ENCODE measurements at regions not wholly inside any gene's neighbourhood (a gene's known extent, or its start where the extent isn't known, plus 50 kb on each side); places are given as distances from the start of the nearest gene placed in this dataset.

GRCh38 chr10:44574596-44575480 is 189.9 kb upstream of the CXCL12 start:
- Mint-ChIP-seq H3K4me3 (no peak overlapping the region), H3K27me3 (no peaks in the 10 kb centered on the region), H3K27ac (no peak overlapping the region), H3K4me1 (no peaks in the 10 kb centered on the region), H3K9me3 (ENCODE audit: insufficient read depth) (no peaks in the 10 kb centered on the region)
- no peak for DNase-seq
- no peak overlapping the region for H3K4me2 ChIP-seq (replicated peaks; ENCODE audit: low read depth, low read length, poor library complexity, severe bottlenecking)
- no peaks in the 10 kb centered on the region for H3K79me2 ChIP-seq (ENCODE audit: control insufficient read depth, insufficient read depth, low read length)
- H3K27me3 ChIP-seq (replicated peaks in 1 of 4; ENCODE audit: control extremely low read depth in 1 of 4, control insufficient read depth in 3 of 4, insufficient read depth in 4 of 4, low read length in 3 of 4): no peaks in the 10 kb centered on the region
- no peaks in the 10 kb centered on the region for H3K36me3 ChIP-seq (replicated peaks in 1 of 2; ENCODE audit: control extremely low read depth in 1 of 2, control insufficient read depth in 1 of 2, extremely low read depth in 1 of 2, insufficient read depth in 2 of 2, low read length in 1 of 2)
- POLR2A ChIA-PET: no interaction called here
- H3K9ac ChIP-seq (ENCODE audit: low read length): no peak overlapping the region
- peaks cover 0 to 2% (median 0%) of the 10 kb centered on the region in 3 donors for H3K9me3 ChIP-seq (ENCODE audit: control extremely low read depth in 1 of 3, control insufficient read depth in 2 of 3, insufficient read depth in 1 of 3, low read length in 2 of 3)
- CTCF ChIA-PET: no interaction called here
- no peak overlapping the region for H2AFZ ChIP-seq (ENCODE audit: insufficient read depth, low read depth, low read length, poor library complexity, severe bottlenecking)
- no peak for ATAC-seq (ENCODE audit: low read depth)
- WGBS (ENCODE audit: insufficient coverage): 88% methylated on average over 9 of the region's 10 CpGs
- intact Hi-C loops (cut with micrococcal nuclease): no loop called here
- no peaks in the 10 kb centered on the region for H4K20me1 ChIP-seq (ENCODE audit: control insufficient read depth, insufficient read depth, low read length, poor library complexity, severe bottlenecking)
- no peaks in the 10 kb centered on the region for H3K4me1 ChIP-seq (ENCODE audit: control insufficient read depth in 2 of 2, insufficient read depth in 2 of 2, low read length in 2 of 2)
- no peak overlapping the region for H3K4me3 ChIP-seq (ENCODE audit: control extremely low read depth in 1 of 5, extremely low read depth in 1 of 5, insufficient read depth in 1 of 5, low read depth in 2 of 5, low read length in 4 of 5)
- H3K27ac ChIP-seq (ENCODE audit: low read length in 2 of 2): no peak overlapping the region
- TF ChIP-seq CTCF (IDR thresholded peaks at IDR 0.05): no peak
- no peak for TF ChIP-seq EZH2 (IDR thresholded peaks at IDR 0.05; ENCODE audit: borderline replicate concordance, insufficient read depth, low read depth, low read length, poor library complexity, severe bottlenecking)

GRCh38 chr10:44575601-44576380 is 190.9 kb upstream of the CXCL12 start:
- no peaks in the 10 kb centered on the region for H3K79me2 ChIP-seq (ENCODE audit: control insufficient read depth, insufficient read depth, low read length)
- CTCF ChIA-PET: no interaction called here
- H3K27ac ChIP-seq (ENCODE audit: low read length in 2 of 2): no peak overlapping the region
- H3K4me1 ChIP-seq (ENCODE audit: control insufficient read depth in 2 of 2, insufficient read depth in 2 of 2, low read length in 2 of 2): no peaks in the 10 kb centered on the region
- no peaks in the 10 kb centered on the region for H3K4me1 Mint-ChIP-seq
- H3K9ac ChIP-seq (ENCODE audit: low read length): no peak overlapping the region
- no peaks in the 10 kb centered on the region for H3K36me3 ChIP-seq (replicated peaks in 1 of 2; ENCODE audit: control extremely low read depth in 1 of 2, control insufficient read depth in 1 of 2, extremely low read depth in 1 of 2, insufficient read depth in 2 of 2, low read length in 1 of 2)
- WGBS (ENCODE audit: insufficient coverage): 90% methylated on average over 18 of the region's 18 CpGs
- H3K4me2 ChIP-seq (replicated peaks; ENCODE audit: low read depth, low read length, poor library complexity, severe bottlenecking): no peak overlapping the region
- no peak overlapping the region for H3K4me3 ChIP-seq (ENCODE audit: control extremely low read depth in 1 of 5, extremely low read depth in 1 of 5, insufficient read depth in 1 of 5, low read depth in 2 of 5, low read length in 4 of 5)
- no peaks in the 10 kb centered on the region for H4K20me1 ChIP-seq (ENCODE audit: control insufficient read depth, insufficient read depth, low read length, poor library complexity, severe bottlenecking)
- intact Hi-C loops (cut with micrococcal nuclease): no loop called here
- POLR2A ChIA-PET: no interaction called here
- peaks cover 0 to 2% (median 0%) of the 10 kb centered on the region in 3 donors for H3K9me3 ChIP-seq (ENCODE audit: control extremely low read depth in 1 of 3, control insufficient read depth in 2 of 3, insufficient read depth in 1 of 3, low read length in 2 of 3)
- DNase-seq (no peak), ATAC-seq (ENCODE audit: low read depth) (no peak)
- no peaks in the 10 kb centered on the region for H3K9me3 Mint-ChIP-seq (ENCODE audit: insufficient read depth)
- no peak overlapping the region for H2AFZ ChIP-seq (ENCODE audit: insufficient read depth, low read depth, low read length, poor library complexity, severe bottlenecking)
- H3K27me3 Mint-ChIP-seq: no peaks in the 10 kb centered on the region
- TF ChIP-seq CTCF (IDR thresholded peaks at IDR 0.05) (no peak), EZH2 (IDR thresholded peaks at IDR 0.05; ENCODE audit: borderline replicate concordance, insufficient read depth, low read depth, low read length, poor library complexity, severe bottlenecking) (no peak)
- H3K4me3 Mint-ChIP-seq: no peak overlapping the region
- no peaks in the 10 kb centered on the region for H3K27me3 ChIP-seq (replicated peaks in 1 of 4; ENCODE audit: control extremely low read depth in 1 of 4, control insufficient read depth in 3 of 4, insufficient read depth in 4 of 4, low read length in 3 of 4)
- H3K27ac Mint-ChIP-seq: no peak overlapping the region

All from B cell (primary cell).